Esophagus muscularis mucosa (tissue), 4 donors: ENCODE measurements at regions not wholly inside any gene's neighbourhood (a gene's known extent, or its start where the extent isn't known, plus 50 kb on each side); places are given as distances from the start of the nearest gene placed in this dataset.
A peak's percentile ranks its signal among the peaks of the same experiment; 100 is the strongest.
"Not testable (repeated sequence)": the region's sequence is repeated elsewhere in the genome, so short reads cannot be mapped to it uniquely, and the experiment has no call there.

Source experiments
- DNase-seq: peaks from one replicate; pipeline ENCODE4 v3.0.0-alpha.2; 2017; ENCODE audit errors: extremely low spot score
- H3K27ac ChIP-seq, 4 donors: fragments of 200-600 bp; sonication (generic); replicated peaks in 1 of 4; 1 replicate in 3 of 4; 2 replicates in 1 of 4; pipeline ENCODE4 v1.5.1; 2016 to 2019; ENCODE audit warnings: mild to moderate bottlenecking in 1 of 4
- H3K27me3 ChIP-seq, 4 donors: fragments of 200-600 bp; sonication (generic); one replicate each; pipeline versions ENCODE4 v1.5.1 to v1.6.0; 2016 to 2019
- H3K36me3 ChIP-seq, 4 donors: fragments of 200-600 bp; sonication (generic); one replicate each; pipeline ENCODE4 v1.5.1; 2016 to 2019
- H3K4me1 ChIP-seq, 4 donors: fragments of 200-600 bp; sonication (generic); one replicate each; pipeline ENCODE4 v1.5.1; 2016 to 2019
- H3K4me3 ChIP-seq, 4 donors: fragments of 200-600 bp; sonication (generic); 1 replicate in 2 of 4; 2 replicates in 2 of 4; pipeline ENCODE4 v1.5.1; 2016 to 2019; ENCODE audit warnings: mild to moderate bottlenecking in 4 of 4, moderate library complexity in 1 of 4
- H3K9me3 ChIP-seq, 4 donors: fragments of 200-600 bp; sonication (generic); 1 replicate in 3 of 4; 2 replicates in 1 of 4; pipeline ENCODE4 v1.5.1; 2016 to 2019
- CTCF ChIP-seq, 3 experiments: fragments of 200-600 bp in 2 of 3; fragments of 450-650 bp in 1 of 3; sonication (generic) in 2 of 3; IDR thresholded peaks; one replicate each; pipeline ENCODE4 v1.5.1; 2017 to 2019; ENCODE audit warnings: antibody characterized with exemption in 3 of 3, mild to moderate bottlenecking in 2 of 3, moderate library complexity in 1 of 3
- EP300 ChIP-seq: sonication (generic); formaldehyde crosslinking; IDR thresholded peaks from one replicate; pipeline ENCODE4 v1.6.1; 2017; ENCODE audit warnings: antibody characterized with exemption
- POLR2A ChIP-seq: fragments of 450-650 bp; IDR thresholded peaks from one replicate; pipeline ENCODE4 v1.6.1; 2017; ENCODE audit warnings: antibody characterized with exemption, moderate library complexity, mild to moderate bottlenecking, low read depth
- POLR2AphosphoS5 ChIP-seq, 2 donors: sonication (generic); formaldehyde crosslinking; IDR thresholded peaks; one replicate each; pipeline ENCODE4 v1.6.1; 2017; ENCODE audit warnings: antibody characterized with exemption in 2 of 2
- WGBS: methylation state at CpG from one replicate; pipeline ENCODE4 v1.1.5; 2018; 5-methylcytosine and 5-hydroxymethylcytosine counted together
- intact Hi-C: fragments of 100-400 bp; cut with DNase I; formaldehyde crosslinking; loops from one replicate; pipeline ENCODE4 v1.15.1; 2023

- H3K36me3 ChIP-seq = no peaks in the 10 kb centered on the region
- WGBS = 0% methylated on average over 23 of the region's 49 CpGs
- intact Hi-C loops = no loop called here
- H3K4me1 ChIP-seq = peaks cover 4 to 29% (median 26%) of the 10 kb centered on the region in 4 donors
- H3K9me3 ChIP-seq = no peaks in the 10 kb centered on the region
- no peak for DNase-seq
- peak overlapping the region; percentile 81 to 96 (median 92) for H3K4me3 ChIP-seq
- TF ChIP-seq POLR2A = no peak
- no peak for TF ChIP-seq CTCF (IDR thresholded peaks at IDR 0.05)
- TF ChIP-seq POLR2AphosphoS5 (IDR thresholded peaks at IDR 0.05) = no peak
- no peak for TF ChIP-seq EP300
- H3K27me3 ChIP-seq = no peaks in the 10 kb centered on the region
- H3K27ac ChIP-seq = peak overlapping the region; percentile 95 to 98 (median 96)
Measured at GRCh38 chr17:30600830-30601494, 123.8 kb downstream of the GOSR1 start.

- Histone ChIP-seq H3K36me3 (no peaks in the 10 kb centered on the region), H3K27me3 (no peaks in the 10 kb centered on the region), H3K4me3 (peak overlapping the region; percentile 81 to 96 (median 92)), H3K27ac (peak overlapping the region; percentile 95 to 98 (median 96)), H3K4me1 (peaks cover 4 to 29% (median 26%) of the 10 kb centered on the region in 4 donors), H3K9me3 (no peaks in the 10 kb centered on the region)
- intact Hi-C loops = no loop called here
- TF ChIP-seq POLR2A (peak; percentile 63), CTCF (IDR thresholded peaks at IDR 0.05) (peak; percentile 35 to 67 (median 39)), EP300 (no peak), POLR2AphosphoS5 (IDR thresholded peaks at IDR 0.05) (peak; percentile 66 to 94)
- WGBS = under 1% methylated on average over 56 of the region's 78 CpGs
- peak; percentile 94 for DNase-seq
Measured at GRCh38 chr17:30600060-30600829, 123.0 kb downstream of the GOSR1 start.

DNA sequence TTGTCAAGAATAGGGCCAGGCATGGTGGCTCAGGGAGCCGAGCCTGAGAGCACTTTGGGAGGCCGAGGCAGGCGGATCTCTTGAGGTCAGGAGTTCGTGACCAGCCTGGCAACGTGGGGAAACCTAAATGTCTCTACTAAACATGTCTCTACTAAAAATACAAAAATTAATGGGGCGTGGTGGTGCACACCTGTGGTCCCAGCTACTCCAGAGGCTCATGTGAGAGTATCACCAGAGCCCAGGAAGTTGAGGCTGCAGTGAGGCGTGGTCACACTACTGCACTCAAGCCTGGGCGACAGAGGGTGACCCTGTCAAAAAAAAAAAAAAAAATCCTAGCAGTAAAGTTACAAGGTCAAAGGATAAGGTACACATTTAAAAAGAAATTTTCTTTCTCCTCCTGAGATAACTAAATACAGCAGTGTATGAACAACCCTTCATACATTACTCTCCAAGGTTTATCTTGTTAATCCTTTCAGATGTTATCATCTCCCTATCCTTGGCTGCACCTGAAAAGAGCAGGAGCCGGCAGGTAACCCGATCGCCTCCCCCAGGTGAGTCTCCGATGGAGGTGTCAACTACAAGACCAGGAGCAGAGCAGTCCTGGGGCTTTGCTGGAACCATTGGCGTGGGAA, 122.3 kb downstream of the GOSR1 start:
- H3K27me3 ChIP-seq = no peaks in the 10 kb centered on the region
- intact Hi-C loops = no loop called here

GRCh38 chr17:30597776-30598288, 120.6 kb downstream of the GOSR1 start:
- WGBS = 89% methylated on average over 4 of the region's 4 CpGs
- no peaks in the 10 kb centered on the region for H3K36me3 ChIP-seq
- H3K27ac ChIP-seq = no peak overlapping the region
- H3K4me1 ChIP-seq = peaks cover 4 to 21% (median 16%) of the 10 kb centered on the region in 4 donors
- no peak overlapping the region for H3K4me3 ChIP-seq
- DNase-seq = no peak
- H3K27me3 ChIP-seq = no peaks in the 10 kb centered on the region
- intact Hi-C loops = no loop called here
- TF ChIP-seq EP300 = no peak
- no peak for TF ChIP-seq POLR2AphosphoS5 (IDR thresholded peaks at IDR 0.05)
- no peak for TF ChIP-seq POLR2A
- no peak for TF ChIP-seq CTCF (IDR thresholded peaks at IDR 0.05)
- no peaks in the 10 kb centered on the region for H3K9me3 ChIP-seq

More for the DNA sequence above, 122.3 kb downstream of the GOSR1 start:
- DNase-seq = no peak
- peaks cover 4 to 29% (median 24%) of the 10 kb centered on the region in 4 donors for H3K4me1 ChIP-seq
- WGBS = 55% methylated on average over 12 of the region's 13 CpGs
- H3K9me3 ChIP-seq = no peaks in the 10 kb centered on the region
- peak overlapping the region; percentile 81 to 96 (median 92) for H3K4me3 ChIP-seq
- TF ChIP-seq POLR2AphosphoS5 (IDR thresholded peaks at IDR 0.05) (no peak), CTCF (IDR thresholded peaks at IDR 0.05) (no peak), EP300 (no peak), POLR2A (no peak)
- no peaks in the 10 kb centered on the region for H3K36me3 ChIP-seq
- peak overlapping the region; percentile 95 to 98 (median 96) for H3K27ac ChIP-seq

DNA sequence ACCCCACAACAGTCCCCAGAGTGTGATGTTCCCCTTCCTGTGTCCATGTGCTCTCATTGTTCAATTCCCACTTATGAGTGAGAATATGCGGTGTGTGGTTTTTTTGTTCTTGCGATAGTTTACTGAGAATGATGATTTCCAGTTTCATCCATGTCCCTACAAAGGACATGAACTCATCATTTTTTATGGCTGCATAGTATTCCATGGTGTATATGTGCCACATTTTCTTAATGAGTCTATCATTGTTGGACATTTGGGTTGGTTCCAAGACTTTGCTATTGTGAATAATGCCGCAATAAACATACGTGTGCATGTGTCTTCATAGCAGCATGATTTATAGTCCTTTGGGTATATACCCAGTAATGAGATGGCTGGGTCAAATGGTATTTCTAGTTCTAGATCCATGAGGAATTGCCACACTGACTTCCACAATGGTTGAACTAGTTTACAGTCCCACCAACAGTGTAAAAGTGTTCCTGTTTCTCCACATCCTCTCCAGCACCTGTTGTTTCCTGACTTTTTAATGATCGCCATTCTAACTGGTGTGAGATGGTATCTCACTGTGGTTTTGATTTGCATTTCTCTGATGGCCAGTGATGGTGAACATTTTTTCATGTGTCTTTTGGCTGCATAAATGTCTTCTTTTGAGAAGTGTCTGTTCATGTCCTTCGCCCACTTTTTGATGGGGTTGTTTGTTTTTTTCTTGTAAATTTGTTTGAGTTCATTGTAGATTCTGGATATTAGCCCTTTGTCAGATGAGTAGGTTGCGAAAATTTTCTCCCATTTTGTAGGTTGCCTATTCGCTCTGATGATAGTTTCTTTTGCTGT, 120.0 kb downstream of the GOSR1 start:
- H3K36me3 ChIP-seq, H3K27ac ChIP-seq, DNase-seq, intact Hi-C loops, H3K9me3 ChIP-seq, H3K4me3 ChIP-seq, H3K27me3 ChIP-seq: not testable (repeated sequence)
- peaks cover 3 to 17% (median 12%) of the 10 kb centered on the region in 4 donors for H3K4me1 ChIP-seq
- 98% methylated on average over 6 of the region's 8 CpGs for WGBS

DNA sequence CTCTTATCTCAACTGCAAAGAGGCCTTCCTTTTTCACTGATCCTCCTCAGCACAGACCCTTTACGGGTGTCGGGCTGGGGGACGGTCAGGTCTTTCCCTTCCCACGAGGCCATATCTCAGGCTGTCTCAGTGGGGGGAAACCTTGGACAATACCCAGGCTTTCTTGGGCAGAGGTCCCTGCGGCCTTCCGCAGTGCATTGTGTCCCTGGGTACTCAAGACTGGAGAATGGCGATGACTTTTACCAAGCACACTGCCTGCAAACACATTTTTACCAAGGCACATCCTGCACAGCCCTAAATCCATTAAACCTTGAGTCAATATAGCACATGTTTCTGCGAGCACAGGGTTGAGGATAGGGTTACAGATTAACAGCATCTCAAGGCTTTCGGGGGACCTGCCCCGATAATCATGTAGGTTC, 117.8 kb downstream of the GOSR1 start:
- H3K27me3 ChIP-seq, H3K9me3 ChIP-seq, H3K4me1 ChIP-seq, DNase-seq, H3K36me3 ChIP-seq, intact Hi-C loops, H3K27ac ChIP-seq, H3K4me3 ChIP-seq: not testable (repeated sequence)
- 89% methylated on average over 10 of the region's 10 CpGs for WGBS
